ENCODE measurements at regions not wholly inside any gene's neighbourhood (a gene's known extent, or its start where the extent isn't known, plus 50 kb on each side); places are given as distances from the start of the nearest gene placed in this dataset.

DNA sequence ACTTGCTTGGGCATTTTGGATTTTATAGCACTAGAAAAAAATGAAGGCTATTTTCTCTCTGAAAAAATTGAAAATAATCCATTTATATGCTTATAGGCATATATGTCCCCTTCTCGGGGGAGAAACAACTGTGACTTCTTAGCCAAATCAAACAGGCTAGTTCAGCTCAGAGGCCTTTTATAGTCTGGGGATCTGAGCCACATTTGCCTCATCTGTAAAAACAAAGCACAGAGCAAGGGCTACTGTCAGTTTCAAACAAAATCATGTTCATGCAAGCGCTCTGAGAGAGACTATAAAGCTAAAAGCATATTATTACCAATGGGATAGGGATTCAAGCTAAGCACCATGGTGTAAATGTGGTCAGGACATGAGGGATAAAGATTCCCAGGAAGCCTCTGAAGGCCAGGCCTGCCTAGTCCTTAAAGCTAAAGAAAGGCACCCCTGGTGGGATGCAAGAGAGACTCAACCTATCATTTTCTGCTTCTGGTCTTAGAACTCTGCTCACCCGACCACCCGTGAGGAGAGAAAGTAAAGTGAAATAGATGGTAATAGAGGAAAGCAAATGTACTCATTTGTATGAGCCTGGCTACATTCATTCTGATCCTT is 51.0 kb upstream of the IL12A start:
- Histone ChIP-seq H3K4me3 (no peak overlapping the region), H3K36me3 (no peaks in the 10 kb centered on the region), H3K27ac (no peak overlapping the region), H3K27me3 (no peaks in the 10 kb centered on the region), H3K9me3 (peaks cover 0 to 12% (median 0%) of the 10 kb centered on the region in 3 donors), H3K4me1 (no peaks in the 10 kb centered on the region)
- TF ChIP-seq, protein P1, sequence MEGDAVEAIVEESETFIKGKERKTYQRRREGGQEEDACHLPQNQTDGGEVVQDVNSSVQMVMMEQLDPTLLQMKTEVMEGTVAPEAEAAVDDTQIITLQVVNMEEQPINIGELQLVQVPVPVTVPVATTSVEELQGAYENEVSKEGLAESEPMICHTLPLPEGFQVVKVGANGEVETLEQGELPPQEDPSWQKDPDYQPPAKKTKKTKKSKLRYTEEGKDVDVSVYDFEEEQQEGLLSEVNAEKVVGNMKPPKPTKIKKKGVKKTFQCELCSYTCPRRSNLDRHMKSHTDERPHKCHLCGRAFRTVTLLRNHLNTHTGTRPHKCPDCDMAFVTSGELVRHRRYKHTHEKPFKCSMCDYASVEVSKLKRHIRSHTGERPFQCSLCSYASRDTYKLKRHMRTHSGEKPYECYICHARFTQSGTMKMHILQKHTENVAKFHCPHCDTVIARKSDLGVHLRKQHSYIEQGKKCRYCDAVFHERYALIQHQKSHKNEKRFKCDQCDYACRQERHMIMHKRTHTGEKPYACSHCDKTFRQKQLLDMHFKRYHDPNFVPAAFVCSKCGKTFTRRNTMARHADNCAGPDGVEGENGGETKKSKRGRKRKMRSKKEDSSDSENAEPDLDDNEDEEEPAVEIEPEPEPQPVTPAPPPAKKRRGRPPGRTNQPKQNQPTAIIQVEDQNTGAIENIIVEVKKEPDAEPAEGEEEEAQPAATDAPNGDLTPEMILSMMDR (IDR thresholded peaks at IDR 0.05), result no peak
- TF ChIP-seq EP300 (IDR thresholded peaks at IDR 0.05), result no peak
- no peak for ATAC-seq
- WGBS, 2 donors (ENCODE audit: low coverage in 1 of 2), result 63 to 81% methylated on average over 4 of the region's 4 CpGs

DNA sequence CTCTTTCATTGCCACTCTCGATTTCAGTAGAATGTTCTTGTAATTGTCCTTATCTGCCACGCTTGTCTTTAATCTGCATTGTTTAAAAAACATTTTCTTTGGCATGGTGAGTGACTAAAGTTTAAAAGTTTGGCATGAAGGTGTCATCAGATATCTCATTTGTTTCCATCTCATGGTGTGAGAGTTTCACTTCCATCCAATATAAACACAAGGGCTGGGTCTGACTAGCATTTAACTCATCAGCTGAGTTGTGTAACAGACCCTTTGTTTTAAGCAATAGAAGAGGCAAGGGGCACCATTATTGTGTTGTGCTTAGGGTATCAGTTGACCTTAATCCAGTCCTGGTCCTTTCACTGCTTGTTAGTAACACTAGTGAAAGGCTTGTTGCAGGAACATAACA is 49.9 kb upstream of the IL12A start:
- H3K9me3 ChIP-seq, result peaks cover 0 to 12% (median 0%) of the 10 kb centered on the region in 3 donors
- no peak overlapping the region for H3K4me3 ChIP-seq
- no peak overlapping the region for H3K27ac ChIP-seq
- ATAC-seq, result no peak
- H3K4me1 ChIP-seq, result no peaks in the 10 kb centered on the region
- no peaks in the 10 kb centered on the region for H3K27me3 ChIP-seq
- TF ChIP-seq, protein P1 (IDR thresholded peaks at IDR 0.05), result no peak
- TF ChIP-seq EP300 (IDR thresholded peaks at IDR 0.05), result no peak
- no peak for TF ChIP-seq POLR2AphosphoS5 (IDR thresholded peaks at IDR 0.05)
- TF ChIP-seq POLR2A (IDR thresholded peaks at IDR 0.05), result no peak
- no peaks in the 10 kb centered on the region for H3K36me3 ChIP-seq
- 40 to 67% methylated on average over 2 of the region's 2 CpGs for WGBS, 2 donors (ENCODE audit: low coverage in 1 of 2)

Small RNA genes in the stretch of these regions (small RNA-seq; reads per million reads assigned to genes)
- gene MIR3919 (0 reads per million in 4 donors), gene RNU2-31P (0 reads per million in 4 donors)

Measured in gastroesophageal sphincter (tissue), 4 donors.